ENCODE measurements at regions not wholly inside any gene's neighbourhood (a gene's known extent, or its start where the extent isn't known, plus 50 kb on each side); places are given as distances from the start of the nearest gene placed in this dataset.

GRCh38 chr16:5196204-5196603, 98.6 kb upstream of the EEF2KMT start:
- TF ChIP-seq ZFP3 (CRISPR knock-in tag; IDR thresholded peaks at IDR 0.05) (no peak), ZFP30 (CRISPR knock-in tag; IDR thresholded peaks at IDR 0.05) (no peak), ZNF565 (CRISPR knock-in tag; conservative IDR thresholded peaks at IDR 0.05; ENCODE audit: low read depth) (no peak), ESRRG (CRISPR knock-in tag; IDR thresholded peaks at IDR 0.05) (no peak), PATZ1 (CRISPR knock-in tag; IDR thresholded peaks at IDR 0.05; ENCODE audit: borderline replicate concordance) (no peak), ARNTL (CRISPR knock-in tag; IDR thresholded peaks at IDR 0.05; ENCODE audit: borderline replicate concordance, low read depth) (no peak), TCF4 (CRISPR knock-in tag; IDR thresholded peaks at IDR 0.05; ENCODE audit: borderline replicate concordance) (no peak), ISL1 (CRISPR knock-in tag; IDR thresholded peaks at IDR 0.05) (no peak), CSRNP3 (CRISPR knock-in tag; IDR thresholded peaks at IDR 0.05) (no peak), POU6F1 (CRISPR knock-in tag; IDR thresholded peaks at IDR 0.05; ENCODE audit: borderline replicate concordance, low read depth) (no peak), RARB (CRISPR knock-in tag; IDR thresholded peaks at IDR 0.05) (no peak), BACH2 (CRISPR knock-in tag; IDR thresholded peaks at IDR 0.05; ENCODE audit: borderline replicate concordance) (no peak), ZNF70 (CRISPR knock-in tag; IDR thresholded peaks at IDR 0.05) (no peak)
- no peak for ATAC-seq

- no peak for ATAC-seq
These were observed 96.3 kb upstream of the EEF2KMT start for GRCh38 chr16:5193861-5194260.

GRCh38 chr16:5188989-5189352, 91.4 kb upstream of the EEF2KMT start:
- no peak for TF ChIP-seq ARNTL (CRISPR knock-in tag; IDR thresholded peaks at IDR 0.05; ENCODE audit: borderline replicate concordance, low read depth)
- no peak for ATAC-seq

More at GRCh38 chr16:5193861-5194260, 96.3 kb upstream of the EEF2KMT start:
- TF ChIP-seq ZNF565 (CRISPR knock-in tag; conservative IDR thresholded peaks at IDR 0.05; ENCODE audit: low read depth) (no peak), CREB5 (CRISPR knock-in tag; IDR thresholded peaks at IDR 0.05; ENCODE audit: low read depth) (no peak), TCF4 (CRISPR knock-in tag; IDR thresholded peaks at IDR 0.05; ENCODE audit: borderline replicate concordance) (no peak)

- ATAC-seq, result no peak
These were observed 90.9 kb upstream of the EEF2KMT start for GRCh38 chr16:5188318-5188988.

More at GRCh38 chr16:5188318-5188988, 90.9 kb upstream of the EEF2KMT start:
- TF ChIP-seq TOX (CRISPR knock-in tag; IDR thresholded peaks at IDR 0.05; ENCODE audit: borderline replicate concordance), result no peak
- no peak for TF ChIP-seq ISL1 (CRISPR knock-in tag; IDR thresholded peaks at IDR 0.05)
- no peak for TF ChIP-seq OSR1 (CRISPR knock-in tag; IDR thresholded peaks at IDR 0.05)
- TF ChIP-seq BACH2 (CRISPR knock-in tag; IDR thresholded peaks at IDR 0.05; ENCODE audit: borderline replicate concordance), result no peak
- TF ChIP-seq CSRNP3 (CRISPR knock-in tag; IDR thresholded peaks at IDR 0.05), result no peak
- TF ChIP-seq TSHZ2 (CRISPR knock-in tag; IDR thresholded peaks at IDR 0.05), result no peak

Measured in SK-N-SH treated with all-trans-retinoic acid at 6 μM for 48 hours (cell line).